Heart right ventricle (tissue), 16 donors: ENCODE measurements at regions not wholly inside any gene's neighbourhood (a gene's known extent, or its start where the extent isn't known, plus 50 kb on each side); places are given as distances from the start of the nearest gene placed in this dataset.
"Not testable (repeated sequence)": the region's sequence is repeated elsewhere in the genome, so short reads cannot be mapped to it uniquely, and the experiment has no call there.

Source experiments
- ATAC-seq, 8 donors: fragments of 200-7000 bp; cut with Tn5 transposase; one replicate each; pipeline ENCODE4 v1.9.1; 2020; ENCODE audit warnings: mild to moderate bottlenecking in 8 of 8, moderate library complexity in 8 of 8, moderate number of reproducible peaks in 1 of 8
- DNase-seq, 2 donors: peaks; one replicate each; pipeline ENCODE4 v3.0.0-alpha.2; 2020
- H3K27ac ChIP-seq, 10 donors: fragments of 200-600 bp; sonication (generic) in 2 of 10; one replicate each; pipeline versions ENCODE4 v1.5.0 to v1.8.0; 2020 to 2022; ENCODE audit warnings: mild to moderate bottlenecking in 3 of 10
- H3K27me3 ChIP-seq, 7 donors: fragments of 200-600 bp; one replicate each; pipeline ENCODE4 v1.8.0; 2021 to 2022; ENCODE audit warnings: mild to moderate bottlenecking in 2 of 7
- H3K36me3 ChIP-seq, 9 donors: fragments of 200-600 bp; sonication (generic) in 1 of 9; one replicate each; pipeline versions ENCODE4 v1.5.0 to v1.8.0; 2020 to 2022; ENCODE audit warnings: mild to moderate bottlenecking in 2 of 9
- H3K4me1 ChIP-seq, 9 donors: fragments of 200-600 bp; sonication (generic) in 1 of 9; one replicate each; pipeline versions ENCODE4 v1.5.0 to v1.8.0; 2020 to 2022; ENCODE audit warnings: mild to moderate bottlenecking in 4 of 9
- H3K4me3 ChIP-seq, 10 donors: fragments of 200-600 bp; sonication (generic) in 2 of 10; one replicate each; pipeline versions ENCODE4 v1.5.0 to v1.8.0; 2020 to 2022; ENCODE audit warnings: mild to moderate bottlenecking in 7 of 10, moderate library complexity in 2 of 10
- H3K9me3 ChIP-seq, 11 donors: fragments of 200-600 bp in 10 of 11; sonication (generic) in 2 of 11; one replicate each; pipeline versions ENCODE4 v1.5.0 to v1.8.0; 2013 to 2022; ENCODE audit warnings: mild to moderate bottlenecking in 2 of 11, control low read depth in 1 of 11, moderate library complexity in 1 of 11
- WGBS, 2 donors: extraction: QIAGEN DNeasy Blood & Tissue Kit; methylation state at CpG; one replicate each; pipeline ENCODE4 v1.1.7; 2013; ENCODE audit warnings: inconsistent platforms in 1 of 2; 5-methylcytosine and 5-hydroxymethylcytosine counted together
- intact Hi-C, 10 donors: fragments of 100-400 bp; cut with DNase I; formaldehyde crosslinking; loops; one replicate each; pipeline versions ENCODE4 v1.11.1 to v1.14.2; 2022
- TF ChIP-seq, protein P1 (sequence below), 9 donors: fragments of 200-600 bp; sonication (generic) in 2 of 9; IDR thresholded peaks; one replicate each; pipeline versions ENCODE4 v1.5.0 to v1.8.0; 2021 to 2022; ENCODE audit warnings: antibody characterized with exemption in 9 of 9, mild to moderate bottlenecking in 5 of 9, moderate library complexity in 1 of 9
- donor health status: Arrhythmogenic right ventricular cardiomyopathy.
- donor health status: ischemic (EF 13 %, LVEDD 7.1; RV severe dilation, severe dysfunction).
- donor health status: healthy with polysubstance abuse.
- donor health status: DM: no; HTN: yes; CAD: no.
- donor health status: DM: no; HTN: no; CAD: no.
- donor health status: ischemic (EF 25% LVEDD 6.9; RV normal size, moderate dysfunction).
- donor health status: ischemic (EF 25% LVEDD 5.7; RV mildly dilated, moderate dysfunction).
- donor health status: healthy.
- donor health status: DM: yes; HTN: yes; CAD: no.
- donor health status: Ischemic cardiomyopathy.
- donor health status: ischemic (EF 35%, LVEDD 5.7; RV mildly dilated, moderate dysfunction).
- donor health status: nonischemic (EF 11% LVEDD 7.7; RV severe dilation, severe dysfunction).
- donor health status: DM: yes; HTN: yes; CAD: no.
- donor health status: PGD.
- donor health status: ischemic (EF 29% LVEDD 5.4; RV normal size, mild dysfunction).
- donor health status: nonischemic (EF 23%, LVEDD 6.1; RV moderate dilation, normal function).

GRCh38 chr21:14615359-14615974, 69.4 kb upstream of the SAMSN1 start:
- Histone ChIP-seq H3K4me3 (no peak overlapping the region), H3K36me3 (no peaks in the 10 kb centered on the region), H3K27me3 (no peaks in the 10 kb centered on the region), H3K4me1 (peaks cover 0 to 11% (median 0%) of the 10 kb centered on the region in 9 donors), H3K9me3 (peaks cover 0 to 9% (median 0%) of the 10 kb centered on the region in 11 donors), H3K27ac (no peak overlapping the region)
- intact Hi-C loops = no loop called here
- WGBS, 2 donors = 49 to 58% methylated on average over 4 of the region's 4 CpGs
- ATAC-seq (no peak), DNase-seq (no peak)
- TF ChIP-seq, protein P1, sequence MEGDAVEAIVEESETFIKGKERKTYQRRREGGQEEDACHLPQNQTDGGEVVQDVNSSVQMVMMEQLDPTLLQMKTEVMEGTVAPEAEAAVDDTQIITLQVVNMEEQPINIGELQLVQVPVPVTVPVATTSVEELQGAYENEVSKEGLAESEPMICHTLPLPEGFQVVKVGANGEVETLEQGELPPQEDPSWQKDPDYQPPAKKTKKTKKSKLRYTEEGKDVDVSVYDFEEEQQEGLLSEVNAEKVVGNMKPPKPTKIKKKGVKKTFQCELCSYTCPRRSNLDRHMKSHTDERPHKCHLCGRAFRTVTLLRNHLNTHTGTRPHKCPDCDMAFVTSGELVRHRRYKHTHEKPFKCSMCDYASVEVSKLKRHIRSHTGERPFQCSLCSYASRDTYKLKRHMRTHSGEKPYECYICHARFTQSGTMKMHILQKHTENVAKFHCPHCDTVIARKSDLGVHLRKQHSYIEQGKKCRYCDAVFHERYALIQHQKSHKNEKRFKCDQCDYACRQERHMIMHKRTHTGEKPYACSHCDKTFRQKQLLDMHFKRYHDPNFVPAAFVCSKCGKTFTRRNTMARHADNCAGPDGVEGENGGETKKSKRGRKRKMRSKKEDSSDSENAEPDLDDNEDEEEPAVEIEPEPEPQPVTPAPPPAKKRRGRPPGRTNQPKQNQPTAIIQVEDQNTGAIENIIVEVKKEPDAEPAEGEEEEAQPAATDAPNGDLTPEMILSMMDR (IDR thresholded peaks at IDR 0.05) = no peak

DNA sequence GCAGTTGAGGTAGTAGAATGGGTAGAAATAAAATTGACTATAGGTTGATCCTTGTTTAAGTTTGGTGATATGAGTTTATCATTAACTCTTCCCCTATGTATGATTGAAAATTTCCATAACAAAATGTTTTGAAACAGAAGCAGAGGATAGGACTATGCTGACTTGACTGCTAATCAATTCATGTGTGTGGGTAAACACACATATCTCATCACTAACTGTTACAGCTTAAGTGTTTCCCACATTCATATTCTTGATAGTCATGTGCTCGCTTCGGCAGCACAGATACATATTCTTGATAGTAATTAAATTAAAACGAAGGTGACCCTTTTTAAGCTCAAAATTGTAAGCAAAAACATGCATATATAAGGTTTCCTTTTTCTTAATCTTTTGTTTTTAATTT, 68.2 kb upstream of the SAMSN1 start:
- H3K4me3 ChIP-seq = no peak overlapping the region
- intact Hi-C loops = no loop called here
- WGBS, 2 donors = 52 to 72% methylated on average over 3 of the region's 3 CpGs
- H3K27me3 ChIP-seq = no peaks in the 10 kb centered on the region
- H3K36me3 ChIP-seq = no peaks in the 10 kb centered on the region
- peaks cover 0 to 4% (median 0%) of the 10 kb centered on the region in 11 donors for H3K9me3 ChIP-seq
- peaks cover 0 to 11% (median 0%) of the 10 kb centered on the region in 9 donors for H3K4me1 ChIP-seq
- H3K27ac ChIP-seq = no peak overlapping the region
- TF ChIP-seq, protein P1 (IDR thresholded peaks at IDR 0.05) = no peak
- DNase-seq (no peak), ATAC-seq (no peak)

DNA sequence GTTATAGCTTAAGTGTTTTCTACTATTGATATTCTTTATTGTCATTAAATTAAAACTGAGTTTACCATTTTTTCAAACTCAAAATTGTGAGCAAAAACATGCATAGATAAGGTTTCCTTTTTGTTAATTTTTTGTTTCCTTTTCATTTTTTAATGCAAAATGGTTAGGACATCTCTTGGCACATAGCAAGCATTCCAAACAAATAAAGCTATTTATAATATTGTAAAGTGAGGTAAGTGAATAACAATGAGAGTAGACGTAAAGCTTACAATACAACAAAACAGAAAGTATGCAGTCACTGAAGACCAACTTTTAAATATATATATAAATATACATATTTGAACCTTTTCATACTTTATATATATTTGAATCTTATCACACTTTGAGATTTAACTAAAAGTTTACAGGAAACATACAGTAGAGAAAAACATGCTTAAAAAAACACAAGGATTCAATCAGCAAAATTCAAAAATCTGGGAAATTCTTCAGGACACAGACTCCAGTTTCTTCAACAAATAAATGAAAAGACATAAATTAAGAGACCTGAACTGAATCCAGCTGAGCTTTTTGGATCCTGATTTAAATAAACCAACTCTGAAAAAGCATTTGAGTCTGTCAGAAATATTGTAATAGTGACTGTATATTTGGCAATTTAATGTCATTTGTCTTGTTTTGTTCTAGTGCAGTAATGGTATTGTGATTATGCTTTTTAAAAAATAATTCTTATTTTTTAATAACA, 67.5 kb upstream of the SAMSN1 start:
- TF ChIP-seq, protein P1 (IDR thresholded peaks at IDR 0.05) = no peak
- no peak for DNase-seq
- intact Hi-C loops = loop anchor here in 1 of 10 donors (2.0 kb wide), 1 partner anchor 25 kb away; no protein-coding TSS in a partner anchor

GRCh38 chr21:14610119-14610518, 64.0 kb upstream of the SAMSN1 start:
- WGBS, 2 donors = 88 to 90% methylated on average over 6 of the region's 6 CpGs
- DNase-seq, intact Hi-C loops, H3K9me3 ChIP-seq, H3K27ac ChIP-seq, H3K36me3 ChIP-seq, H3K4me3 ChIP-seq, H3K27me3 ChIP-seq, H3K4me1 ChIP-seq, ATAC-seq: not testable (repeated sequence)

More for the DNA sequence above, 67.5 kb upstream of the SAMSN1 start:
- Histone ChIP-seq H3K4me1 (peaks cover 0 to 11% (median 0%) of the 10 kb centered on the region in 9 donors), H3K36me3 (no peaks in the 10 kb centered on the region), H3K27ac (no peak overlapping the region), H3K27me3 (no peaks in the 10 kb centered on the region), H3K4me3 (no peak overlapping the region), H3K9me3 (peaks cover 0 to 4% (median 0%) of the 10 kb centered on the region in 11 donors)
- ATAC-seq = no peak
- WGBS, 2 donors = 39 to 48% methylated on average over 1 of the region's 1 CpG

- Histone ChIP-seq H3K9me3 (peaks cover 0 to 4% (median 0%) of the 10 kb centered on the region in 11 donors), H3K4me1 (no peaks in the 10 kb centered on the region), H3K36me3 (no peaks in the 10 kb centered on the region), H3K27ac (no peak overlapping the region), H3K4me3 (no peak overlapping the region), H3K27me3 (no peaks in the 10 kb centered on the region)
- TF ChIP-seq, protein P1 (IDR thresholded peaks at IDR 0.05) = no peak
- DNase-seq (no peak), ATAC-seq (no peak)
- intact Hi-C loops = no loop called here
Observed at GRCh38 chr21:14609274-14609673, 63.2 kb upstream of the SAMSN1 start.
